ENCODE measurements at regions not wholly inside any gene's neighbourhood (a gene's known extent, or its start where the extent isn't known, plus 50 kb on each side); places are given as distances from the start of the nearest gene placed in this dataset.
"Not testable (repeated sequence)": the region's sequence is repeated elsewhere in the genome, so short reads cannot be mapped to it uniquely, and the experiment has no call there.

GRCh38 chr5:120823328-120823727 lies 359.2 kb downstream of the PRR16 start:
- H3K9ac ChIP-seq (ENCODE audit: low read depth, low read length): no peak overlapping the region
- no peaks in the 10 kb centered on the region for H3K79me1 ChIP-seq (ENCODE audit: low read depth in 1 of 2, low read length in 2 of 2)
- no peak overlapping the region for H4K91ac ChIP-seq (ENCODE audit: insufficient read depth, low read depth, low read length)
- no peak overlapping the region for H3K4me3 ChIP-seq (ENCODE audit: insufficient read depth, low read depth, low read length)
- no peak overlapping the region for H3K4me2 ChIP-seq (ENCODE audit: low read depth, low read length)
- H3K18ac ChIP-seq (ENCODE audit: low read depth, low read length): no peak overlapping the region
- 0 out of 2 replicates have a peak, but pooled peaks cover 3% of the 10 kb centered on the region for H3K9me1 ChIP-seq (ENCODE audit: insufficient read depth, low read length)
- H3K4me1 ChIP-seq (ENCODE audit: control insufficient read depth, insufficient read depth, low read length): no peaks in the 10 kb centered on the region
- ChIA-PET POLR2A (ENCODE audit: unreplicated experiment) (no interaction called here), CTCF (no interaction called here)
- H2AK5ac ChIP-seq (ENCODE audit: low read depth, low read length): no peak overlapping the region
- intact Hi-C loops (cut with micrococcal nuclease): no loop called here
- H3K14ac ChIP-seq (replicated peaks; ENCODE audit: low read depth, low read length): no peak overlapping the region
- no peak overlapping the region for H2AK9ac ChIP-seq (replicated peaks; ENCODE audit: low read depth, low read length, poor library complexity)
- H2AFZ ChIP-seq (replicated peaks; ENCODE audit: low read length, poor library complexity): no peak overlapping the region
- no peak overlapping the region for H3K27ac ChIP-seq (ENCODE audit: insufficient read depth, low read length)
- ATAC-seq (ENCODE audit: low read depth) (no peak), DNase-seq (peak; percentile 7)
- TF ChIP-seq CTCF (conservative IDR thresholded peaks at IDR 0.05; ENCODE audit: low read depth, low read length) (no peak), FOS (IDR thresholded peaks at IDR 0.05; ENCODE audit: low read depth, low read length) (0 out of 2 replicates have a peak, but pooled peaks have one; percentile 3)
- H4K8ac ChIP-seq (ENCODE audit: low read depth in 2 of 2, low read length in 2 of 2): no peak overlapping the region
- BruUV-seq (replicated peaks): no TSS peak
- H3K27me3 ChIP-seq (ENCODE audit: control insufficient read depth, insufficient read depth, low read length): no peaks in the 10 kb centered on the region
- no peak overlapping the region for H4K5ac ChIP-seq (ENCODE audit: low read depth, low read length)
- H3K36me3 ChIP-seq (ENCODE audit: control insufficient read depth, insufficient read depth, low read length): no peaks in the 10 kb centered on the region
- dilution Hi-C loops (cut with HindIII; ENCODE audit: low sequenced_read_pairs, unreplicated experiment): no loop called here
- H3K23ac ChIP-seq (ENCODE audit: low read depth, low read length): no peak overlapping the region
- no peak overlapping the region for H3K56ac ChIP-seq (ENCODE audit: extremely low read depth, insufficient read depth, low read length)
- no CpG with 5 or more reads among the region's 1 CpG for WGBS, 2 experiments (ENCODE audit: extremely low coverage in 2 of 2, insufficient read length in 1 of 2)
- H2BK5ac ChIP-seq (ENCODE audit: low read depth, low read length, poor library complexity, severe bottlenecking): no peak overlapping the region
- H2BK15ac ChIP-seq (ENCODE audit: low read depth, low read length): no peak overlapping the region
- in situ Hi-C loops (cut with MboI; ENCODE audit: low sequenced_read_pairs): no loop called here
- H2BK20ac ChIP-seq (ENCODE audit: low read depth, low read length): no peak overlapping the region
- no peak overlapping the region for H2BK120ac ChIP-seq (ENCODE audit: low read depth, low read length)
- no peaks in the 10 kb centered on the region for H4K20me1 ChIP-seq (ENCODE audit: insufficient read depth, low read length)
- no peaks in the 10 kb centered on the region for H3K9me3 ChIP-seq (ENCODE audit: control insufficient read depth, insufficient read depth, low read length)
- no peak overlapping the region for H3K4ac ChIP-seq (ENCODE audit: low read depth, low read length)

GRCh38 chr5:120831646-120832045 lies 367.5 kb downstream of the PRR16 start:
- dilution Hi-C loops (cut with HindIII; ENCODE audit: low sequenced_read_pairs, unreplicated experiment); BruUV-seq (replicated peaks); CTCF ChIA-PET; H3K9me1 ChIP-seq (ENCODE audit: insufficient read depth, low read length); H3K14ac ChIP-seq (replicated peaks; ENCODE audit: low read depth, low read length); H3K4me3 ChIP-seq (ENCODE audit: insufficient read depth, low read depth, low read length); H3K36me3 ChIP-seq (ENCODE audit: control insufficient read depth, insufficient read depth, low read length); H3K27me3 ChIP-seq (ENCODE audit: control insufficient read depth, insufficient read depth, low read length); H4K20me1 ChIP-seq (ENCODE audit: insufficient read depth, low read length); H2AK5ac ChIP-seq (ENCODE audit: low read depth, low read length); H3K27ac ChIP-seq (ENCODE audit: insufficient read depth, low read length); H2BK5ac ChIP-seq (ENCODE audit: low read depth, low read length, poor library complexity, severe bottlenecking); H2BK120ac ChIP-seq (ENCODE audit: low read depth, low read length); ATAC-seq (ENCODE audit: low read depth); H3K79me1 ChIP-seq (ENCODE audit: low read depth in 1 of 2, low read length in 2 of 2); H3K9me3 ChIP-seq (ENCODE audit: control insufficient read depth, insufficient read depth, low read length); H3K4ac ChIP-seq (ENCODE audit: low read depth, low read length); H3K4me2 ChIP-seq (ENCODE audit: low read depth, low read length); intact Hi-C loops (cut with micrococcal nuclease); H3K56ac ChIP-seq (ENCODE audit: extremely low read depth, insufficient read depth, low read length); H3K4me1 ChIP-seq (ENCODE audit: control insufficient read depth, insufficient read depth, low read length); H3K9ac ChIP-seq (ENCODE audit: low read depth, low read length); H2AFZ ChIP-seq (replicated peaks; ENCODE audit: low read length, poor library complexity); H3K23ac ChIP-seq (ENCODE audit: low read depth, low read length); POLR2A ChIA-PET (ENCODE audit: unreplicated experiment); DNase-seq; H4K91ac ChIP-seq (ENCODE audit: insufficient read depth, low read depth, low read length); H3K18ac ChIP-seq (ENCODE audit: low read depth, low read length); H4K8ac ChIP-seq (ENCODE audit: low read depth in 2 of 2, low read length in 2 of 2); H4K5ac ChIP-seq (ENCODE audit: low read depth, low read length); H2BK20ac ChIP-seq (ENCODE audit: low read depth, low read length); H2BK15ac ChIP-seq (ENCODE audit: low read depth, low read length); H2AK9ac ChIP-seq (replicated peaks; ENCODE audit: low read depth, low read length, poor library complexity): not testable (repeated sequence)
- WGBS, 2 experiments (ENCODE audit: extremely low coverage in 2 of 2, insufficient read length in 1 of 2): 88% methylated on average over 8 of the region's 13 CpGs; no CpG with 5 or more reads in 1 of the 2 experiments
- in situ Hi-C loops (cut with MboI; ENCODE audit: low sequenced_read_pairs): loop anchor here (25.0 kb wide), 1 partner anchor 1106 kb away; no protein-coding TSS in a partner anchor

All from IMR-90 (cell line).